ENCODE measurements at regions not wholly inside any gene's neighbourhood (a gene's known extent, or its start where the extent isn't known, plus 50 kb on each side); places are given as distances from the start of the nearest gene placed in this dataset.
"Not testable (repeated sequence)": the region's sequence is repeated elsewhere in the genome, so short reads cannot be mapped to it uniquely, and the experiment has no call there.

DNA sequence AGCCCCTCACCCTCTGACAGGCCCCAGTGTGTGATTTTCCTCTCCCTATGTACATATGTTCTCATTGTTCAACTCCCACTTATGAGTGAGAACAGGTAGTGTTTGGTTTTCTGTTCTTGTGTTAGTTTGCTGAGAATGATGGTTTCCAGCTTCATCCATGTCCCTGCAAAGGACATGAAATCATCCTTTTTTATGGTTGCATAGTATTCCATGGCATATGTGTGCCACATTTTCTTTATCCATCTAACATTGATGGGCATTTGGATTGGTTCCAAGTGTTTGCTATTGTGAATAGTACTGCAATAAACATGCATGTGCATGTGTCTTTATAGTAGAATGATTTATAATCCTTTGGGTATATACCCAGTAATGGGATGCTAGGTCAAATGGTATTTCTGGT lies 223.7 kb upstream of the VLDLR start:
- DNase-seq: not testable (repeated sequence)

DNA sequence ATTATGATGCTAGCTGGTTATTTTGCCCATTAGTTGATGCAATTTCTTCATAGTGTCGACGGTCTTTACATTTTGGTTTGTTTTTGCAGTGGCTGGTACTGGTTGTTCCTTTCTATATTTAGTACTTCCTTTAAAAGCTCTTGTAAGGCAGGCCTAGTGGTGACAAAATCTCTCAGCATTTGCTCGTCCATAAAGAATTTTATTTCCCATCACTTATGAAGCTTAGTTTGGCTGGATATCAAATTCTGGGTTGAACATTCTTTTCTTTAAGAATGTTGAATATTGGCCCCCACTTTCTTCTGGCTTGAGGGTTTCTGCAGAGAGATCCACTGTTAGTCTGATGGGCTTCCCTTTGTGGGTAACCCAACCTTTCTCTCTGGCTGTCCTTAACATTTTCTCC lies 219.8 kb upstream of the VLDLR start:
- DNase-seq: not testable (repeated sequence)

DNA sequence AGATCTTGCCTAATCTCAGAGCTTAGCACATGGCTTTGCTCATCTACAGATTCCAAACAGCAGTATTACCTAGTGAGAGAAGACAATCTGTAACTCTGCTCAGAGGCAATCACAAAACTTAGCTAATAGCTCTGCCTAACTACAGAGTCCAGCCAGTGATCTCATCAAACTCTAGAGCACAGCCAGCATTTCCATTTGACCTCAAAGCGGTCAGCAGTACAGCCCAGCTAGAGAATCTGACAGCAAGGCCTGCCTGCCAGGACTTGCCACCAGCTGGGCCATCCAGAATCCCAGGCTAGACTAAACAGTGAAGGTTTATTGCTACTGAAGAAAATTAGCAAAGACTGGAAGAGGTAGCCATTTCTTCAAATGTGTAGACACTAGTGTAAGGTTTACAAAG lies 217.9 kb upstream of the VLDLR start:
- DNase-seq: no peak

DNA sequence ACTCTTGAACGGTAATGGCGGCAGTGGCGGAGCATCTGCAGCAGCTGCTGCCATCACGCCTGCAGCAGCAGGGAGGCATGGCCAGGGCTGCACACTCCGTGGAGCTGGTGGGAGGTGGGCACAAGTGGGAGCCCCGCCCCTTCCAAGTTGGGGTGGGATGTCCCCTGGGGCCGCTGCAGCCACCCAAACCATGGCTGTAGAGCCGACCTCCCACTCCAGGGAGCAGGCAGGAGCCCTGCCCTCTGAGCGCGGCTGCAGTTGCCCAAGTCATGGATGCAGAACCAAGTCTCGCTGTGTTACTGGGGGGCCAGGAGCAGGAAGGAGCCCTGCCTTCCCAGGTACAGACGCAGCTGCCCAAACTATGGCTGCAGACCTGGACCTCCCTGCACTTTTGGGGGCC lies 215.3 kb upstream of the VLDLR start:
- DNase-seq: no peak

DNA sequence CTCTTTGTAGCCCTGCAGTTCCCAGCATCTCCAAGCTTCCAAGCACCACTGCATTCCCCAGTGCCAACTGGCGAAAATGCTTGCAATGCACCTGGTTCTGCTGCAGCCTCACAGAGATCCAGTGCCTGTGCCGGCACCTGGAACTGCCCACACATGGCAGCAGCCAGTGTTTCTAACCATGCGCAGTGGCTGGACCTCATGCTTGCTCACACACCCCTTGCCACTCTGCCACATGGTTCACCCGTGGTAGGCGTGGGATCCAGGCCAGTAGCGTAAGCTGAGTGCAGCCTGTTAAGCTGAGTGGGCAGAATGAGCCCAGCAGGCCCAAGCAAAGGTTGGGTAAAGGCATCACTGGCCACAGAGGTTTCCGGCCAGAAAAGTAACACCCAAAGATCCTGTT lies 214.1 kb upstream of the VLDLR start:
- DNase-seq: no peak

DNA sequence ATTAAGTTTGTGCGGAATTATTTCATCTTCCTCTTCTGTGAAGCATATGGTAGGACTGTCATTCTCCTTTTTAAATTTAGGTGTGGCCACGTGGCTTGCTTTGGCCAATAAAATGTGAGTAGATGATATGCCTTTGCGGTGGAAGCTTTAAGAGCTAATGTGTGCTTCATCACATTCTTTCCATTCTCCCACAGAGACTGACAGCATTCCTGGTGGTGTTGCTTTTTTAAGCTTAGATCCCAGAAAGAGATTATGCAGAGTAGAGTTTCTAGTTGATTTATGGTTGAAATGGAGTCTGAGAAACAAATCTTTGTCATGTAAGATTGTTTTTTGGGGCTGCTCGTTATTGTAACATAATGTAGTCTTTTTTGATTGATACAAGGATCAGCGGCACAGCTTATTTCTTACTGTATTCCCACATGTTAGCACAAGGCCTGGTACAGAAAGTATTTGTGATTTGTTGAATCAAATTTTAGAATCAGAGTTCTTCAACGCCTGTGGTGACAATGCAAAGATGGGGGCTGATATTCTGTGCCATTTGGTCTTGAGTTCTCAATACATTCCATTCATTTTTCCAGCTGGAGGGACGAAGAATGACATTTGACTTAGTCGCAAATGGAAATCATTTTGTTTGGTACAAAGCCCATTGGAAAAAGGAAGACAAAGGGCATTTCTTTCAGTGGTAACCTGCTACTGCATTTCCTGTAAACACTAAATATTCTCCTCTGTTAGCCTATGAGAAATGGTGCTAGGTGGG lies 209.9 kb upstream of the VLDLR start:
- no peak for DNase-seq

DNA sequence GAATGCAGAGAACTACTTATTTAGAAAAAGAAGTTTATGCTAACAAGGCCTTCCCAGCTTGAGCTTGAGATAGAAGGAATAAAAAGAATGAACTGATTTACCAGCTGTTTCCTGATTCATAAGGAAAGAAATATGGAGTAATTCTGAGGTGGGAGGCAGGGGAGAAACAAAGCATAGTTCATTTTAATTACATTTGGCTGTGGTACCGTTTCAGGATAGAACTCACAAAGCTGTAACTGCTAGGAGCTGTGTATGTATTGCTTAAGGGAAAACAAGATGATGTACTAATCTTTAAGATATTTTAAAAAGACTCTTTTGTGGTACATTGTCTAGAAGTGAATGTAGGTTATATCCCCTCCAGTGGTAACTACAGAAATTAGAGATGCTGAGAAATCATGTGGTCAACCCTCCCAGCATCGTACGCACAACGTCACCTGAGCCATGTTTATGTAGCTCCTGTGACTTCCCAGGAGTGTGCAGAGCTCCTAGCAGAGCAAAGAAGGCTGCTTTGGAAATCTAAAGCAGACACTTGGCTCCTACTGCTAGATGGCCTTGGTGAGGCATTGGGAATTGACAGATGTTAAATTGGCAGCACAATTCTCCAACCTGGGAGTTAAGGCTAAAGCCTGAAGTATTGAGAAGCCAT lies 208.3 kb upstream of the VLDLR start:
- no peak for DNase-seq

DNA sequence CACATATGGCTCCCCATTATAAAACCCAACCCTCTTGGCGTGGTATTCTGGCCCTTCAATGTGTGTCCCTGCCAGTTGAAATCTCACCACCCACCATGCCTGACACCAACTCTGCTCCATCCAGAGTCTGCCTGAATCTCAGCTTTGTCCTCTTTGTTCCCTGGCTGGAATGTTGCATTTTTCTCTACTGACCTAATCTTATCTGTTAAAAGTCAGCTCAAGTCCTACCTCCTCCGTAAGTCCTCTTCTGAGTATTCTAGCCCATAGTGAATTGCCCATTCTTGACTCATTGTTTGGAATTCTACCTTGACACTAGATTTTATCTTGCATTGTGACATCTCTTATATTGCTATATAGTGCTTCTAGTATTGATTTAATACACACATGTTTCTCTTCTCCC lies 207.1 kb upstream of the VLDLR start:
- DNase-seq: no peak

DNA sequence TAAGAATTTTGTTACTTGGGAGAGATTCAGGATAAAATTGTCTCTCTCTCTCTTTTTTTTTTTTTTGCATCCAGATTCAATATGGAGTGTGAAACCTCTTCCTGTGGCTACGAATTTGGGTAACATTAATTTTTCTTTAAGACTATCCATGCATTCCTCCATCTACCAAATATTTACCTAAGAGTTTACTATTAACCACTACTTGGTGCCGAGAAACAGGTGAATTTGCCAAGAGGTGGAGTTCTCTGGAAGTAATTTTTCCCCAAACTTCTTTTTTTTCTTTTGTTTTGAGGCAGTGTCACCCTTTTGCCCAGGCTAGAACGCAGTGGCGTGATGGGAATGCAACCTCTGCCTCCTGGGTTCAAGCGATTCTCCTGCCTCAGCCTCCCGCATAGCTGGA lies 206.3 kb upstream of the VLDLR start:
- no peak for DNase-seq

DNA sequence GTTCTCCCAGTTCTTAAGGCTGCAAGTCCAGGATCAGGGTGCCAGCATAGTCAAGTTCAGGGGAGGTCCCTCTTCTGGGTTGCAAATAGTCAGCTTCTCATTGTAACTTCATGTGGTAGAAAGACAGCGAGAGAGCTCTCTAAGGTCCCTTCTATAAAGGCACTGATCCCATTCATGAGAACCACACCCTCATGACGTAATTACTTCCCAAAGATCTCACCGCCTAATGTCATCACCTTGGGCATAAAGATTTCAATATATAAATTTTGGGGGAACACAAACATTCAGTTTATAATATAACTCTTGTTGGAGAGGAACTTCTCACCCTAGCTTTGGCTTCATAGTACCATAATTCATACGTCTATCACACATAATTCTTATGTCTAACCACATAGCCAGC lies 203.9 kb upstream of the VLDLR start:
- no peak for DNase-seq

DNA sequence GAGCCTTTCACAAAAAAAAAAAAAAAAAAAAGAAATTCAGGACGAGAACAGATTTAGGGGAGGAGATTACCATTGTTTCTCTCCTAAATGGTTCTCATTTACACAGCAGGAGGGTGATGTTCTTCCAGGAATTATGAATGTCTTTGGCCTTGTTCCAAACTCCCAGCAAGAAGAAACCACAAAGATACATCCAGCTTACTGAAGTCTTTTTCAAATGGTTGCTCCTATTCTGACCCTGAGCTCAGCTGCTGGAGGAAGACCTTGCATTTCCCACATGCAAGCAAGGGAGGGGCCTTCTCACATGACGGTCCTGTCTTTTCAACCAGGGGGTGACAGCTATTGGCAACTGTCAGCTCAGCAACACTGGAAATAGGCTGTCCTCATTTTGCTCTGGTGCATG lies 203.0 kb upstream of the VLDLR start:
- DNase-seq: peak in 1 of 2 experiments; percentile 7

DNA sequence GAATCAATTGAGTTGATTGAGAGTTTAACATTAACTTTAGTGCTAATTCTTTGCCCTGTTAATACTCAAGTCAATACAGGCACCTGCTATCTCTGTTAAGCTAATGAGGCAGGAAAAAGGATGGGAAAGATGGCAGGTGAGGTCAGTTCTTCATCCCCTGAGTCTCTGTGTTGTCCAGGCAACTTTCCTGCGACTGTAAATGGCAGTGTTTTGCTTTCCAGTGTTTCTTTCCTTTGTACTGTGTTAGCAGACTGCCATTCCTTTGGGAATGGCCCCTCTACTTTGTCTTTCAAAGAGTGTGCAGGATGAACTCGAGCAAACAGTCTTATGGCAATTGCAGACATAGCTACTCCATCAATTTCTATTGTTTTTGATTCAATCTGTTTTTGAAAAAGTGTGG lies 202.2 kb upstream of the VLDLR start:
- DNase-seq: no peak

DNA sequence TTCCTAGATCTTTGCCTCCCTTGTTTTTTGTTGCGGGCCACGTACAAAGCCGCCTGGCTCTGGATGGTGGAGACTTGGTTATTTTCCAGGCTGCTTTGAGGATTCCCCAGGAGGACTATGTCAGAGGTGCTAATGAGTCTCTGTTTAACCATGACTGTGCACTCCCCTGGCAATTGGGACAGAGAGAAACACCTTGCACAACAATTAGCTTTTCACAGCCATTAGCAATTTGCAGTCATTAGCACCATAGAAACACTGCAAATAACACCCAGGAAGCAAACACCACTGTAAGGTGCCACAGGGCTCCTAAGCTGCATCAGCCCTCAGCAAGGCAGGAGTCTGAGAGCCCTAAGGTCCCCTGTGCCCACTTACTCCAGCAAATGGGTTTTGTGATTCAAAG lies 201.0 kb upstream of the VLDLR start:
- DNase-seq: no peak

DNA sequence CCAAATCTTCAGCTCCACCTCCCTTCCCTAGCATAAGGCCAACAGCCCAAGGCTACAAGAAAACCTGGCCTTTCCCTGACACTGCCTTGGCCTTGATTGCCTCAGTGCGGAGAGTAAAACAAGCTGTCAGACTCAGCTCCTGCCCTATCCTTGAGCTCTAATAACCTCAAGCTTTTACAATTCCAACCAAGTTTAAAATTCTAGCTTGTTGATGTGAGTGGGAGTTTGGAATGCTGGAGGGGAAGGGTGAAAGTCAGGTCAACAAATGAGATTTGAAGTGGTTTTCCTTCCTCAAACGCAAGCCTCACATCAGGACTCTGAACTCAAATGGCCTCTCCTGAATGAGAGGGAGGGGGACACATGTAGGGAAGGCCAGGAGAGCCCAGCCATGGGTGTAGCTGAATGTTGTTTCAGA lies 197.0 kb upstream of the VLDLR start:
- DNase-seq: no peak

DNA sequence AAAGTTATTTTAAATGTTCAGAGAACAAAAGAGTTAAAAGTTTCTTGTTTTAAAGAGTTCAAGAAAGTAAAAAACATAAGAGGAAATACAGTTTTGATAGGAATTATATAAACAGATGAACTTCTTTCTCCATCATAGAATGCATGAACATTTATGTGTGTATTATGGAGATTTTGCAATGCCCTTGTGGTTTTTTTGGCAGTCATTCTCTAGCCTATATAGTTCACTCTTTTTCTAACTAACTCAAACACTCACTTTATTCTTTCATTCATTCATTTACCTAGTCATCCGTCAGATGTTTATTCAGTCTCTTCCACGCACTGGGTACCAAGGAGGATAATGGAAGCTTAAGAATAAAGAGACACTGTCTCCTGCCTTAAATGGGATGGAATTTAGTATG lies 195.9 kb upstream of the VLDLR start:
- DNase-seq: no peak

DNA sequence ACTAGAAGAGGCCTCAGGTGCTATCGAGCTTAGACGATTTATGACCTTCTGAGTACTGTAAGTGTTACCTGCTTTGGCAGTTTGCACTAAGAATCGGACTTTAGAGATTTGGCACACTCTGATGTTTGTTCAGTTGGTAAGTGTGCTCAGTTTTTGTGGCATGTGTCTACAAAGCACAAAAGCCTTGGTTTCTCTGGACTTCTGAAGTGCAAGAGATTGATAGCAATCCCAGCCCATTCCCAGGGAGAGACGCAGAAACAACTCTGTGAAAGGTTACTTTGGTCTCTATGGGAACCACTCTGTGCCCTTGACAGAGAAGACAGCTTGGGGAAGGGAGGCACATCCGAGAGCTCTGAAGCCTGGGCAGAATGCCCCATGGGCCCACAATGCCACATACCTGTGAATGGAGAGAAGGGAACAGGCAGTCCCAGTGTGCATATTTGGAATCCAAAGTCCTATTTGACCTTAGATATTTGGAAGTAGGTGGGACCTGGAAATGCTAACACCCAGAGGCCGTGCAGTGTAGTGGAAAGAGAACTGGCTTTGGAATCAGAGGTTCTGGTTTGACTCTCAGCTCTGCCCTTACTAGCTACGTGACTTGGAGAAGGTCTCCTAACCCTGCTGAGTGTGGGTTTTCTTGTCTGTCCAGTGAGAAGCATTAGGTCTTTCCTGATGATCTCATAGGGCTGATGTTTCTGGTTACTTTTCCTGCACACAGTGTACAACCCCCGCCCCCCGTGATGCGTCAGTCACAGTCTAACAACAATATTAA lies 194.3 kb upstream of the VLDLR start:
- DNase-seq: no peak

DNA sequence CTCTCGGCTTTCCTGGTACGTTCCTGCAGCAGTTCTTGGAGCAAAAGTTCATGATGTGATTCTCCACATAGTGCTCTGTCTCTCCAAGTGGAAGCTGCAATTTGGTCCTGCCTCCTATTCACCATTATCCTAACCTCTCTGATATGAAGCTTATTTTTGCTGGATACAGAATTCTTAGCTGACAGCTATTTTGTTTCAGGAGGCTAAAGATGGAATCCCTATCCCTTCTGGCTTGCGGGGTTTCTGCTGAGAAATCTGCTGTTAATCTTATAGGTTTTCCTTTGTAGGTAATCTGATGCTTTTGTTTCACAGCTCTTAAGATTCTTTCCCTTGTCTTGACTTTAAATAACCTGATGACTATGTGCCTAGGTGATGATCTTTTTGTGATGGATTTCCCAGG lies 181.6 kb upstream of the VLDLR start:
- DNase-seq: no peak

DNA sequence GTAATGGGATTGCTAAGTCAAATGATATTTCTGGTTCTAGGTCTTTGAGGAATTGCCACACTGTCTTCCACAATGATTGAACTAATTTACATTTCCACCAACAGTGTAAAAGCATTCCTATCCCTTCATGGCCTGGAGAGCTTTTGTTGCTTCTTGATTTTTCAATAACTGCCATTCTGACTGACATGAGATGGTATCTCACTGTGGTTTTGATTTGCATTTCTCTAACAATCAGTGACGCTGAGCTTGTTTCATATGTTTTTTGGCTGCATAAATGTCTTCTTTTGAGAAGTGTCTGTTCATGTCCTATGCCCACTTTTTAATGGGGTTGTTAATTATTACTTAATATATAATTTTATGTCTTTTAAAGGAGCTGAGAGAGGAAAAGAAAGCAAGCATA lies 177.7 kb upstream of the VLDLR start:
- DNase-seq: not testable (repeated sequence)

DNA sequence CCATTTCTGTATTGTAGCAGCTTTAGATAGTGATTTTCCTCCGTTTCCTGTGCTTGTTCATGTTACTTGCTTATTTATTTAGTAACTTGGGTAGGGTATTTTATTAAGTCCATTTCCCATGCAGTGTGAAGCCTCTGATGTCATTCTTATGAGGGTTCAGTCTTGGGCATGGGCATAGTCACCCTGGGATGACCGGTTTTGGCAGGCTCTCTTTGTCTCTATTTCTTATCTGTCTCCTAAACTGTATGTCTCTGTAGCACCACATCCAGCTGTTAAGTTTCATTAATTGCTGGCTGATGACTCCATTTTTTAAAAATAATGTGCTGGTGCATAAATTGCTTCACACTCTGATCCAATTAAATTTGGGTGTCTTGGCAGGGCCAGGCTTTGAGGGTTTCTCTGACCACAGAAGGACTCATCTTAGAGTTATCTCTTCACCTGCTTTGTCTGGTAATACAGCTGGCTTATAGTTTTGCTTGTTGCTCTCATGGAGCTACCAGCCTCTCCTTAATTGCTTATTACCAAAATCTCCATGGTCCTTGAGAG lies 173.3 kb upstream of the VLDLR start:
- DNase-seq: no peak

DNA sequence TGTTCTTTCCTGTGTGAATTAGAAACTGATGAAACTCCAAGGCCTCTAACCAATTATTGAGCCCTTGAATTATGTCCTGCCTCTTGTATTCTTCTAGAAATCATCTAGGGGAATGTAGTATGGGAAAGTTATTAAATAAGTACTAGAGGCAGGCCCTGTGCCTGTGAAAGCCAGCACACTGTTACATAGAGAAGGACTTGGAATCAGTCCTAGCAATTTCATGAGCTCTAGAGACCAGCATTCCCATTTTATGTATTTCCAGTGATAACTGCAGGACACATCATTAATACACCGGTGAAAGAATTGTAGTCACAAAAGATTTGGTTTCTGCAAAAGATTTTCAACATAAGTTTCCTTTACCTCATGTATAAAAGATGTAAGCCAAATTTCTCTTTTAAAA lies 168.5 kb upstream of the VLDLR start:
- DNase-seq: no peak

DNA sequence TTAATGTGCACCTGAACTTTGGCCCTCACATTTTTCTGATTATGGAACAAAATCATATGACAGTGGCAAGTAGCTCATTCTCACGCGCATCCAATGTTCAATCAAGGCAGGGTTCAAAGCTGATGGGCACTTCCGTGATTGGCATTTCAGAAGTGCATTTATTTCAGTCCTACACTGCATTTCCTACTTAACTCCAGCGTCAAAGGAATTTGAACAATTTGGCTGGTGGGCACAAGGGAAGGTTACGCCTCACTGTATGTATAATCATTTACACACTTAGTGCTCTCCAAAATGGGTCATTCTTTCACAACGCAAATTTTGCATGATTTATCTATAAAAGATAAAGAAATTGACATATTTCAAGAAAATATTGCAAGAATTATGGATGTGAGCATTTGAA lies 167.9 kb upstream of the VLDLR start:
- no peak for DNase-seq

DNA sequence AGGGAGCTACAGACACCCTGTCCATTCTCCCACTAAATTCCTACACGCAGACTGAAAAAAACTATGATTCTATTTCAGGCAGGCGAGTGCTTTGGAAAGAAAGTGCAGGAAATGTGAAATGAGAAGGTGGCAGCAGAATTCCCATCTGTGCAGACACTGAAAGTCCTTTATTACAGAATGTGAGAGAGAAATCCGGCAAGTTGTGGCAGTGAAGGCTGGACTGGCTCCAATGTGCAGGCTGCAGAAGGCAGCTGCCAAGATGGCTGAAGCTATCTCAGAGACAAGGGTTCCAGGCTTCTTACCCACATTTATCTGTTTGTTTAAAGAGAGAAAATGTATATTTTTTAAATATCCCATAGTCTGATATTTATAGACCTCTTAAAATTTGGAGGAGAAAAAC lies 161.8 kb upstream of the VLDLR start:
- DNase-seq: peak; percentile 30 to 79

DNA sequence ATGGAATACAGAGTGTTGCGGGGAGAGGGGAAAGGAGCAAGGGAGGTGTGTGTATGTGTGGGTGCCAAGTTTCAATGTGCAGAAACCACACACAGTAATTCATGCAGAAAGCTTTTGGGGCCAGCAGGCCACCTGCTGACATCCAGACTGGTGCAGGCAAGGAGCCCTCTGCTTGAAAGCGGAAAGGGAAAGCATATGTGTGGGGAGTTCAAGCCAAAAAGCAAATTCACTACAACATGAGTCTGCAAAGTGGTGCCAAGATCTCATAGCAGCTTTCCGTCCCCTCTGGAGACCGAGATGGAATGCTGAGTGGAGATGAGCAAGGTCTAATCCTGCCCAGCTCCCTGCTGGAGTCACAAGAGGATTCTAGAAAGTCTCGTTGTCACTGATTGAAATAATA lies 159.7 kb upstream of the VLDLR start:
- DNase-seq: peak; percentile 91 to 95

DNA sequence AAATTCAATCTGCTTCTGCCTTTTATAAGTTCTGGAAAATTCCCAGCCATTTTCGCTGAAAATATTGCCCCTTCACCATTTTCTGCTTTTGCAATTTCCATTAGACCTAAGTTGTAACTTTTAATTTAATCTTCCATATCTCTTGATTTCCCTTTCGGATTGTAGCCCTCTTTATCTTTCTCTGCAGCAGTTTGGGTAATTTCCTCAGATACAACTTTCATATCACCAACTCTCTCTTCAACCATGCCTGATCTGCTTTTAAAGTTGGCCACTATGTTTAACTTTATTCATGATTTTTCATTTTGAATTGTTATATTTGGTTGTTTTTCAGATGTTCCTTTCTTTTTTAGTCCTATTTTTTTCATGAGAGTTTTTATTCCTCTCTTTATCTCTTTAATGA lies 157.0 kb upstream of the VLDLR start:
- DNase-seq: no peak
